ENCODE measurements at regions not wholly inside any gene's neighbourhood (a gene's known extent, or its start where the extent isn't known, plus 50 kb on each side); places are given as distances from the start of the nearest gene placed in this dataset.

DNA sequence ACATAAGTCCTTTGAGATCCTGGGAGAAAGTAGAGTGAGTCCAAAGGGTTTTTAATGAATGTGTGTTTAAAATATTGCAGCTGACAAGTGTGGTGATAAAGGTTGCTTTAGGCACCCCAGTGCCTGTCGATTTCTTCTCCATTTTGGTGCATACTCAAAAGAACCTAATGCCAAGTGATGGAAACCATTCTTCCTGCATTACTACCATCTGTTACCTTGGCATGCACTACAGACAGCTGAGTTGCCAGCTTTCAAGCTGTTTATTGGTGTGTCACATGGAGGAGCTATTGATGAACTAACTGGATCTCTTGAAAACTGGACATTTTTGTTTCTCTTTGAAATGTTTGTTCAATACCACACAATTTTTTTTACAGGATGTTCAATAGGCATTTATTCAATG is 350.0 kb downstream of the AKAIN1 start:
- no peak for DNase-seq

DNA sequence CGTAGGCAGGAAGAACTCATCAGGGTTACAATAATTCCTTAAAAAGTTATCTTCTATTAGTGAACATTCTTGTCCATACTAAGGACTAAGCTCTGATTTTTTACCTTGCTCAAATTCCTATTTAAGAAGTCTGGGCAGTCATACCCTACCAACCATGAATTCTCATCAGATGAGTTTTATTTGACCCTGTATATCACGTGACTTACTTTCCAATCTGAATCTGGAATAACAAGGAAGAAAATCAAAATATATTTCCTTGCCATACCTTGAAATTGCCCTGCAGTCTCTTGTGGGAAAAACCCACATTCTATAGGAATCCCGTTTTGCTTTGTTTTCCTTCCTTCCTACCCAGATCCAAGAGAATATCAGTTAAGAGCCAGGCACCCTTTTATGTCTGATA is 352.7 kb downstream of the AKAIN1 start:
- no peak for DNase-seq

DNA sequence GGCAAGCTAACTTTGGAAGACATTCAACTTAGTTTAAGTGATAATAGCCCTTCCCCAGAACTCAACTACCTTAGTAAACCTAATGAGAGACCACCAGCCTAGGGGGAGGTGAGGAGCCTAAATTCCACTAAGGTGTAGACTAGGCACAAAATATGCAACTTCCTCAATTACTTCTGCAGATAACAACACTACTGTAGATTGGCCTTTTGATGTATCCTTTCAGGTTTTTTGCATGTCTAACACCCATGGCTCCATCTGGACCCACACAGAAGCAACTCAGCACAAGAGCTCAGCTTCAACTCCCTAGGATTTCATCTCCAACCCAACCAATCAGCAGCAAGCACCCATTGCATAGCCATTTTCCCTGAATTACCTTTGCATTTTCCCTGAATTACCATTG is 353.3 kb downstream of the AKAIN1 start:
- no peak for DNase-seq

- no peak for DNase-seq
Observed at GRCh38 chr18:4842751-4843150, 354.3 kb downstream of the AKAIN1 start.

GRCh38 chr18:4842287-4842686 is 354.8 kb downstream of the AKAIN1 start:
- DNase-seq: no peak

DNA sequence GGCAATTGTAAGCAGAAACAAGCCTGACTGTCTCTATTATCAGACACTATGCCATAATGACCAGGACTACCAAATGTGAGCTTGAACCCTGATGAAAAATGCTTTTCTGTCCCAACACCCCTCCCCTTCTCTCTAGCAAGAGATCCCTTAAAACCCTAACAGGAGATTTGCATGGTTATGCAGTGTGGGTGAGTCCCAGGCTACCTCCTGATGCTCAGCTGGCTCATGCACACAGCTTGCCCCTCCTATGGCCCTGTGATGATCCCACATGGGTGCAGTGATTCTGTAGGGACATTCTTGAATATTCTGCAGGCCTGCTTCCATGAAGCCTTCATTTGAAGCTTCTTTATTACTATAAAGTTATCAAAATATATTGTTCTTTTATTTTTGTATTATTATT is 357.4 kb downstream of the AKAIN1 start:
- no peak for DNase-seq

DNA sequence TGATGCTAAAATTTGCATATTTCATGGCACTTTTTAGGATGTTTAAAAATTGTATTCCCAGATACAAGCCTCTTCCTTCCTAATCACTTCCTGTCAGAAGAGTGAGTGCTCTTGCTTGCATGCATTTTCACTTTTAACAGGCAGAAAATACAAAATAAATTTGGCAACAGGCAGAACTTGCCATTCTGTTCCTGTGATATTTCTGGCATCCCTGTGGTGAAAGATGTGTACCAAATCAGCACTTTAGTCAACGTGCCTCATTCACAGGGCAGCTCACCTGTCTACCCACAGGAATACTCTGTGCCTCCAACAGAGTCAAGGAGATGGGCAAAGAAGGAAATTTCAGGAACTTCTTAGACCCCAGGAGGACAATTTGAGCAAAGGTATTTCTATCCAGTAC is 360.9 kb downstream of the AKAIN1 start:
- no peak for DNase-seq

- no peak for DNase-seq
Observed at GRCh38 chr18:4831791-4832375, 365.2 kb downstream of the AKAIN1 start.

DNA sequence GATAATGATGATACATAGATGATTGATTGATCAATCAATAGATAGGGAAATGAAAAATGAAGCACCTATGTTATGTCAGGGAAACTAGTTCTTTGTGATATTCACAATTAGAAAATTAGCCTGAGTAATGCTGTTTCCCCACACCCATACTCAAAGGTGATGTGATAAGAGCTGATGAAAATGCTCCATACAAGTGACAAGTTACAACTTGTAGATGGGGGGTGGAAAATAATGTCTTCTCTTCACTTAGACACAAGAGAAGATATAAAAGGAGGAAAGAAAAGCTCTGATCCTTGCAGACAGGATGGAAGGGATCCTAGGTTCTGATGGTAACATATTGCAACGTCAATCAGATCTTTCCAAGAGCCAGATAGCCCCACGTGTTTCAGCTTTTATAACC is 365.9 kb downstream of the AKAIN1 start:
- DNase-seq: no peak

DNA sequence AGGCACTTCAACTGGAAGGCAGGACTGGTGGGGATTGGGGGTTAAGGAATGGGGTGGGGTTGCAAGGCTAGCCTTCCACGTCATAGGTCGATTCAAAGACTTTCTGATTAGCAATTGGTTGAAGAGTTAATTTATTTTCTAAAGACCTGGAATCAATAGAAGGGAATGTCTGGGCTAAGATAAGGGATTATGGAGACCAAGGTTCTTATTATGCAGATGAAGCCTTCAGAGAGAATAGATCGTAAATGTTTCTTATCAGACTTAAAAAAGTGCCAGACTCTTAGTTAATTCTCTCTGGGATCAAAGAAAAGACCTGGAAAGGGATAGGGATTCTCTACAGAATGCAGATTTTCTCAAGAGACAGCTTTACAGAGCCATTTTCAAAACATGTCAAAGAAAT is 368.0 kb upstream of the DLGAP1 start:
- no peak for DNase-seq

DNA sequence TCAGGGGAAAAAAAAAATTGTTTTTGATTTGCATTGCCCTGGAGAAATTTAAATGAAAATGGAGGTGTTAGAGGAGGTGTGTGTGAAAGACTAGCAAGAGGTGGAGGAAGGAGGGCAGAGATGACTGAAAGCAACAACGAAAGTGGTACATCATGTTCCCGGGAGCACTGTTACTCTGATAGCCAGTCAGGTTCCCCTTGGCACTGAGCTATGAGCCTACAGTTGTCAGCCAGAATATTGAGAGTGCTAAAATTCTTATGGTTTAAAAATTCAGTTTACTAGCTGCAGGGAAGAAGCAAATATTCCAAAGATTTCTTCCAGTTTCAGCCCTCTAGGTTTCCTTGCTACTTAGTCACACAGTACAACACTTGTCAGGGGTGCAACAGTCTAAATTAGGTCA is 366.7 kb upstream of the DLGAP1 start:
- no peak for DNase-seq

DNA sequence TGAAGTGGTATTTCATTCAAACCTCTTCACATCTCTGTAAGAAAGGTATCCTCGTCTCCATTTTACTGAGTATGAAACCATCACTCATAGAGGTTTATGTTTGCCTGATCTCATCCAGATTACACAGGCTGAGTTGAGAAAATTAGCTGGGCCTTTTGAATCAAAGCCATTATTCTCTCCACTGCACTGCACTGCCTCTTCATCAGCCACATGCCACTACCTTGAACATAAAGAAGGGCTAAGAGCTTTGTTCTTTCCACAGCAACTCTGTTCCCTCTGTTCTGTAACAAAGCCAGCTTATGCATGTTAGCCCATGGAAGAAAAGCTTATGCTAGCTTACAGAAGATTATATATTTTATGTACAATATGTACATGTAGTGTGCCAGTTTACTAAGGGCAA is 362.6 kb upstream of the DLGAP1 start:
- DNase-seq: no peak

- no peak for DNase-seq
Observed at GRCh38 chr18:4813708-4814107, 358.6 kb upstream of the DLGAP1 start.

DNA sequence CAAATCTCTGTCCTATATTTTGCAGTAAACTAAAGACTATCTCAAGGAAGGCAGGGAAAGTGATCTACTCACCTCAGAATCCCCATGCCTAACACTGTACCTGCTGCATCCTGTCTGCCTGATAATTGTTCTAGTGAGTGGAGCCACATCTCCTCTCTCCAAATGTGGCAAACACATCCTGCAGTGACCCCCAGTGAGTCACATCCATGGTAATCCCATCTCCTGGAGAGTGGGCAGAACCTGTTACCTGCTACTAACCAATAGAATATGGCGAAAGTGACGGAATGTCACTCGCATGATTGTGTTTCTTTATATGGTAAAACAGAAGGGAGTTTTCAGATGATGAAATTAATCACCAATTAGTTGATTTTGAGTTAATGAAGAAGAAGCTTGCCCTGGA is 353.8 kb upstream of the DLGAP1 start:
- no peak for DNase-seq

DNA sequence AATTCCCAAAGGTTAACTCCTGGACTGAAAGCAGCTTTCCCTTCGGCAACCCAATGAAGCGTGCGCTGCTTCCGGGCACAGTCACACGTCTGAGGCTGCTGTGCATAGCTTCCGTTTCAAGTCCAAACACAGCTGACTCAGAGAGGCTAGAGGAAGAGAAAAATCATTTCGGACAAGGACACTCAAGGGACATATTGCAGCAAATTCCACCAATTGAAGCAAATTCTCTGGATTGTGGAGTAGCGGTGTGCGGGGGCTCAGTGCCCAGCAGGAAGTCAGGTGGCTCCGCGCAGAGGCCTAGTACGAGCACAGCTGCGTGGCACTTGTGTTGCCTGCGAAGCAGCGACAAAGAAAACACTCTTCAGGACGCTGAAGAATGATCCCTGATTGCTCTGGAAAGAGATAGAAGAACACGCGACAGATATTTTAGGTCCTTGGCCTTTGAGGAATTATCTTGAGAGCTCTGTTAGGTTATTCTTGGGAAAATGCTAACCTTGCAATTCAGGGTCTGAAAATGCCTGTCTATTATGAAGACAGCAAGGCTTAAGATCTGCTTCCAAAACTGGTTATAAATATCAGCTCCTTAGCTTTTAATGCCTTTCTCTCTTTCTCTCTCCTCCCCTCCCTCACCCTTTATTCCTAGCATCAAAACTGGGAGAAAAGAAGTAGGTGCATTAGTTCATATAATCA is 352.6 kb upstream of the DLGAP1 start:
- no peak for DNase-seq

- no peak for DNase-seq
Observed at GRCh38 chr18:4806331-4806730, 351.2 kb upstream of the DLGAP1 start.

DNA sequence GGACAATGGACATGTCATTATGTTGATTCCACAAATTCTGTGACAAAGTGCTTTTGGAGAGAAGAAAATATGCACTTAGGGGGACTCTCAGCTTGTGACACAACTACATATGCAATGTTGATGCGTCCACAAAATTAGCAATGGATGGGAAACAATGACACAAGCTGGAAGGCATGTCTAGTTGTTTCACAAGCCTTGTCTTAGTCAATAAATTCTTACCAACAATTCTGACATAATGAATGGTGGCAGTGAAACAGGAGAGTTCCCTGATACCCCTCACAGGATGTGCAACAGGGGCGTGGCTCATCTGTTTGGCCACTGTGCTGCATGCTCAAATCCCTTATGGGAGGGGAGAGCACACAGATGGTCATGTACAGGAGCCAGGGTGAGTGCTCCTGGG is 347.2 kb upstream of the DLGAP1 start:
- DNase-seq: no peak

DNA sequence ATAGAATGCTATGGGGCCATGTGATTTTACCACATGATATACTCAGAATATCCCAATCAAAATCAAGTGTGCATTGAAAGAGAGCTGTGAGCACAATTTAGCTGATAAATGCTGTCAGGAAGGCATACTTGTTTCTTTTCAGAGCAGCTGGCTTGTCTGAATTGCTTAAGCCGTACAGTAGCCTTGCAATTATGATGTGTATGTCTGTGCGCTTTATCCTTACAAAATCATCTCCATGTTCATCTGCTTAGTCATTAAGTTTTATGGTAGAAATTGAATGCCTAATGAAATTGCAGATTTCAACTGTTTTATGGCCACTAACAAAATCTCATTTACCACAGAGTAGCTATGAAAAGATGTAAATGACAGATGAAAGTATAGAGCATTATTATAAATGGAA is 346.0 kb upstream of the DLGAP1 start:
- DNase-seq: no peak

DNA sequence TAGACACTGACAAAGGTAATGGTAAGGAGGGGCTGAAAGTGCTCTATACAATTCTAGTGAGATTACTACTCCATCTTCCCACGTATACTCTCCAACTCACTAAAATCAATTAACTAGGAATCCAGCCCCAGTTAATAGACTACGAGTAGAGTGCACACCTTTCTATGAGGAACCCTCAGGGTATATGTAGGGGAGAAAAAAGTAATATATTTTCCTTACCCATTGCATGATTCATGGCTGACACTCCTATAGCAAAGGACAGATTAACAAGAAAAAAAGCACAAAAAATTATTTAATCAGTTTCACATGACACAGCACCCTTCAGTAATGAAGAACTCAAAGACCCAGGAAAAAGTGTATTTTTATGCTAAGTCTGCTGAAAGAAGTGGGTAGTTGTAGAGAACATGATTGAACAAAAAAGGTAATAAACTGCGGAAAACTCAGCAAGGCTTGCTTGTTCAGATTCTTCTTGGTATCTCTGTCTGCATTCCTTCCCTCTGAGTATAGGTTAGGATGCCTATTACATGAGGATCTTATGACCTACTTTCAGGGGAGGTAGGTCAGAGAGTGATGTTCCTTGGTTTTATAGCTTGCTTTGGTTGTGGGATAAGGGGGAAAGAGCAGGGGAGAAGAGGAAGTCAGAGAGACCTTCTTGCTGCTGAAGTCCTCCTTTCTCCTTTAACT is 342.0 kb upstream of the DLGAP1 start:
- DNase-seq: no peak

DNA sequence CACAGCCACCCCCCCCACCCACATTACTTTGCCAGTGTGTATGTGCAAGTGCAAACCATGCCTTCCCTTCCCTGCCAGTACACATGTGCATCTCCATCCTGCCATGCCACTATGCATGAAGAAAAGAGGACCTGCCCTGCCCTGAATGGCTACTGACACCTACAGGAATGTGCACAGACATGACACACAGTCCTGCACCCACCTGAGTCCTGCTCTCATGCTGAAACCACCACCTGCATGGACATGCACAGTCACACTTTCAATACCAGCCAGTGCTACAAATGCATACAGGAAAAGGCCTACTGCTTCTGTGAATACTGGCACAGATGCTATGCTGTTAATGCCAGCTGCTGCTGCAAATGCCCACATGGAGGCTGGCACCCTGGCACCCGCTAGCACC is 334.4 kb upstream of the DLGAP1 start:
- DNase-seq: no peak

GRCh38 chr18:4781873-4782272 is 326.8 kb upstream of the DLGAP1 start:
- no peak for DNase-seq

DNA sequence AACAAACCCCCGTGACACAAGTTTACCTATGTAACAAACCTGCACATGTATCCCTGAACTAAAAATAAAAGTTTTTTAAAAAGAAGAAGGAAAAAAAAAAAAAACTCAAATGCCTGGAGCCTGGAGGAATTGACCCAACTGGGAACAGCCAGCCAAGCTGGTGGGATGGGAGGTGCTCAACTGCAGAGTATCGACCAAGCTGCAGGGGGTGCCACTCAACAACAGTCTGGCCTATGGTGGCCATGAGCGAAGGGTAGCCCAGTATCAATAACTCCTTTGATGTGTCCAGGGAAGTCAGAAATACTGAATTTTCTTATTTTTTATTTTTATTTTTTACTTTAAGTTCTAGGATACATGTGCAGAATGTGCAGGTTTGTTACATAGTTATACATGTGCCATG is 310.3 kb upstream of the DLGAP1 start:
- DNase-seq: no peak

DNA sequence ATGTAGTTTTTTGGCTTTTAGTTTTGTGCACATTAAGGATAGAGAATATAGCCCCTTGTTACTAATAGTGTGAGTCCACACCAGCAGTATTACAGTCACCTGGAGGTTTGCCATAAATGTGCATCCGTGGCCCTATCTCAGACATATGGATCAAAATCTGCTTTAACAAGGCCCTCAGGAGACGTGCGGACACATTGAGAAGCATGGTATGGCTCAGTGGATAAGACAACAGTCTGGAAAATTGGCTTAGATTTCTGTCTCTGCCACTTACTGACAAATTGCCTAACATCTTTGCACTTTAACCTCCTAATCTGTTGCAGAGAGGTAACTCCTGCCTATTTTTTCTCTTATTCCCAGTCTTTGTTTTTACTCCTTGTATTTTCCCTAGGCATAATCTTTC is 307.2 kb upstream of the DLGAP1 start:
- DNase-seq: no peak

GRCh38 chr18:4758980-4759379 is 303.9 kb upstream of the DLGAP1 start:
- DNase-seq: no peak

DNA sequence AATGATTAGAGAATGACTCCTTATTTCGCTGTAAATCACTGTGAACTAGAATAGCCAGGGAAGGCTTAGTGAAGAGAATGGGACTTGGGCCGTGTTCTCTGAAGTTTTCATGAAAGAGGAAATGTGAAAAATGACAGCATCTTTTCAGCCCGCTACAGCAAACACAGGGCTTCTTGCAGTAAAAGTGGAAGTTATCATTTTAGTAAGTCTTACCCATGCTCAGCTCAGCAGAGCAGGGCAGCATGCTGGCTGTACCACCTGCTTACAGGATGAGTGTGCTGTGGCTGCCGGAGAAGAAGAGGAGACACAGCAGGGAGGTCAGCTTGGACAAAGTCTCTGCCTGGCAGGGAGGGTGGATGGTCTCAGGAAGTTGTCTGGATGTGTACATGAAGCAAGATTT is 300.7 kb upstream of the DLGAP1 start:
- no peak for DNase-seq
